NCI-H82 (cell line): ENCODE measurements at regions not wholly inside any gene's neighbourhood (a gene's known extent, or its start where the extent isn't known, plus 50 kb on each side); places are given as distances from the start of the nearest gene placed in this dataset.
A peak's percentile ranks its signal among the peaks of the same experiment; 100 is the strongest.

Source experiments
- DNase-seq: peaks from one replicate; lab custom pipeline; 2025; lab: John Stamatoyannopoulos, UW

DNA sequence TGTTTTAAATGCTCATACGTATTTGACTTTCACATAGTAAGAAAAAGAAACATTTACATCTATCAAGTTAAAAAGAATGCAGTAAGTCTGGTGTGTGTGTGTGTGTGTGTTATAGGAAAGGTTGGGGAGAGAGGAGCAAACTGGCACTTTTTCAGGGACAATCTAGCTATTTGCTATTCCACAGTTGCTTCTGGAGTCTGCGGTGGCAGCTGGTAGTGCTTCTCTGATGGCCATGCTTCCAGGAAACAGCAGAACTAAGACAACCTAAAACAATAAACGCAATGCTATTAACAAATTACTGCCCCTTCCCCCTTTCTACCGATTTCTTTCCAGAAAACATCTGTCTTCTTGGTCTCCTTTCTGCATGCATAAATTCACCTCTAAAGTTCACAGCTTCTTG is 70.0 kb upstream of the CDH10 start:
- peak; percentile 1 for DNase-seq

- no peak for DNase-seq
Observed at GRCh38 chr5:24712947-24713346, 68.2 kb upstream of the CDH10 start.

GRCh38 chr5:24712047-24712446 is 67.3 kb upstream of the CDH10 start:
- no peak for DNase-seq

- DNase-seq, result no peak
Observed at GRCh38 chr5:24703934-24704333, 59.2 kb upstream of the CDH10 start.
